Activated gamma-delta T cell treated with Interleukin-2 at 50 U/mL for 16 hours (primary cell): ENCODE measurements at regions not wholly inside any gene's neighbourhood (a gene's known extent, or its start where the extent isn't known, plus 50 kb on each side); places are given as distances from the start of the nearest gene placed in this dataset.

Experiments
- DNase-seq: peaks from one replicate; pipeline ENCODE4 v3.0.0-alpha.2; 2020

DNA sequence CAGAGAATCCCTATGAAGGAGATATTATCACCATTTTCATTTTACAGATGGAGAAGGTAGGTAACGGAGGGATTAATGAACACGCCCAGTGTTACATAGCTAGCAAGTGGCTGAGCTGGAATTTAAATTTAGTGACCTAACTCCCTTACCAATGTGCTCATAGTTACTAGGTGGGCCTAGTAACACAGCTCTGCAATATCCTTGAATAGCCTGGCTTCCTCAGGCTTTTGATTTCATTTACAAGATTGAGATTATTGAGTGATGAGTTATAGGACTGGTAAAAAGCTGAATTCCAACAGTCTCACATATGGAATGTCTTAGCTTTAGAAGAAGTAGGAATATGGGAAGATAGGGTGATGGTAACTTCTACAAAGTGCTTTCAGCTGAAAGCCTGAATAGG lies 336.3 kb upstream of the KIF2A start:
- no peak for DNase-seq

DNA sequence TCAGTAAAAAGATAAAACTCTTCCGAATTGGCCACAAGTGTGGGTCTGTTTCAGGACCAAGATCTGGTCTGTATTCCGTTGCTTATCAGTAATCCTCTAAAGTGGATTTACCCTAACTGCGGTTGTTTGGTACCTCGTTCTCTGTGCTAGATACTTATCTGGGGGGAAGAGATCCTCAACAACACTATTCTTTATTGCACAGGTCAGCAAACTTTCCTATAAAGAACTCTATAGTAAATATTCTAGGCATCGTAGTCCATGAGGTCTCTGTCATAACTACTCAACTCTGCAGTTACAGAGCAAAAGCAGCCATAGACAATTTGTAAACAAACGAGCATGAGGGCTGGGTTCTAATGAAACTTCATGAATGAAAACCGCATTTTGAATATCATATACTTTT lies 335.8 kb upstream of the KIF2A start:
- no peak for DNase-seq

DNA sequence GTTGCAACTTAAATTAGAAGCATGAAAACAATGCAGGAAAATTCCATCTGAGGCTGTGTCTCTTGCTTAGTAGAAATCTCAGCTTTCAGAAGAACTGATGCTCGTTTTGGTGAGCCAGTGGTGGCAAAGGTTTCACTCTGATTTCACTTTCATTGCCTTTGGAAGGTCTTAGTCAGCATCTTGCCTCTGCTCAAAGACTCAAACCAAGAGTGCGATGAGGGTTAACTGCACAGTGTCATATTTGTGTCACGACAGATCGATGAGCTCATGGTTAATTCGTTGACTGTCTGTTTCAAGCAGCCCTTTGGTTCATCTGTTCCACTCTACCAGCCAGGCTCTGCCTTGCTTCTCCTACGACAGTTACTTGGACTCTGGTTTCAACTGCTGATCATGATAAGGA lies 331.3 kb upstream of the KIF2A start:
- no peak for DNase-seq

DNA sequence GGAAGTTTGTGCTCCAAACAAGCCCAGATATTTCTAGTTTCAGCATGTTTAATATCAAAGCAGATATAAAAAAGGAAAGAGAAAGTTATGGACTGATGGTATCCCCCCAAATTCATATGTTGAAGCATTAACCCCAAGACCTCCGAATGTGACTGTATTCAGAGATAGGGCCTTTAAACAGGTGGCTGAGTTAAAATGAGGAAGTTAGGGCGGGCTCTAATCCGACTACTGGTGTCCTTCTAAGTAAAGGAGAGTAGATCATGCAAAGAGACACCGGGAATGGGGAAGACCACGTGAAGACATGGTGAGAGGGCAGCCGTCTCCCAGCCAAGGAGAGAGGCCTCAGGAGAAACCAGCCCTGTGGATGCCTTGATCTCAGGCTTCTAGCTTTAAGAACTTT lies 324.1 kb upstream of the KIF2A start:
- DNase-seq = no peak

DNA sequence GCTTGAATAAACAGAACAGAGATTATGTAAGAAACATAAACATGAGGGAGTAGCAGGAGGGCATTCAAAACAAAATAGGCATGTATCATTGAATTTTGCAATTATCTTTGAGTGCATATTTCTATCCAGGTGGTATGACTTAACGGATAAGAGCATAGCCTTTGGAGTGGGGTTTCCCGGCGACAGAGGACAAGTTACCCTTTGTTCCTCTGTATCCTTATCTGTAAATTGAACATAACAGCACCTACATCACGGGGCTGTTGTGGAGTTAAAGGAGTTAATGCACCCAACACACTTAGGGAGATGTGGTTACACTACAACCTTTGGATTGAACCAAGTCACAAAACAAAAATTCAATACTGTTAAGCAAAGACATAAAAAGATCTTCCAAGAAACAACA lies 314.6 kb upstream of the KIF2A start:
- no peak for DNase-seq

DNA sequence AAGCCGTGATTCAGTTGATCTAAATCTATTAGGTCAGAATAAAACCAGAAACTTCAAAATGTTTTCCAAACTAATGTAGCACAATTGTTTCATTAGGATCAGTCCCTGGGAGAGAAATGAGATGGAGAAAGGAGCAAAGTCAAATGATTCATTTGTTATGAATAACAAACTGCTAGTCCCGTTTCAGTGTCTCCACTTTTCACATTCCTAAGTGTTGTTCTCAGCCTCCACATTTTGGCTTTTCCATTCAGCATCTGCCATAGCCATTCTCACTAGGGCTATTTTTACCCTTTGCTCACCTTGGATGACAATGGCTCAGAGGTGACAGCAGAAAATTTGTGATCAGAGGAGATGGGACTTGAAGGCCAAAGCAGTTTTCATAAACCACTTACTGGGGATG lies 314.1 kb upstream of the KIF2A start:
- DNase-seq = no peak

DNA sequence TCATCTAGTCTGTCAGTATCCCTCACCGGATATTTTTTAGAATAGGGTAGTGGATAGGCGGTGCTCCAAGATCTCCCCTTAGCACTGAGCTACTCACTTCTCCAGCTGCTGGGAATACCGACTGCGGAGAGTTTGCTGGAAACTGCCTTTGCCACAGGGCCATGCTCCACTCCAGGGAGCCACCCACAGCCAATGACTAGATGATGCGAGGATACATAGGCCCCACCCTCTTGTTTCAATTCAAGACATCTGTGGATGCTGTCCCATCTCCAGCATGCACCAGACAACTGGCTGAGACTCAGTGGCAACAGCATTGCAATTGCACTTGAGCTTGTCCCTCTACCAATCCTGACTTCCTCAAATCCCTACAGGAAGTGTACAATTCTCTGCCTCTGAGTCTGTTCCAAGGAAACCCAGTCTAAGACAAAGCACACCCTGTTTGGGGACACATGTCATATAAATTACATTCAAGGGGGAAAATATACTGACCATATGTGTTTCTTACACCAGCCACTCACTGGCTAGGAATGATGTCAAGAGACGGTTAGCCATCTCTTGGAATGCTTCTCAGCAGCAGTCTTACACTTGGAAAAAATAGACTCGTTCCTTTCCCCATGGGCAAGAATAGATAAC lies 312.6 kb upstream of the KIF2A start:
- DNase-seq = no peak

DNA sequence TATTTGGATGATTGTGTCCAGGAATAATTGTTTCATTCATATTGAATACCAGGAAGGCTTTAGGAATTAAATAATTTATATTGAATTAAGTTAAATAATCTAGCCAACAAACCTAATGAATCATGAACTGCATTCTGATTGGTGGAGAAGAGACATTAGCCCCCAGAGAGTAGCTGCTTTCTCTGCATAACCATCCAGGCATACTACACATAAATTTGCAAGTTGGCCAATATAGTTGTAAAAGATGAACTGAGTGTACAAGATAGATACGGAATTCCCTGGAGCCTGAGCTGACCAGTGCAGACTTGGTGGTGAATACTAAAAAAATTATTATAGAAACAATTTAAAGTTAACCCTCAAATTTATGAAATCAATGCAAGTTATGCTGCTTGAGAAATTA lies 311.8 kb upstream of the KIF2A start:
- DNase-seq = no peak

DNA sequence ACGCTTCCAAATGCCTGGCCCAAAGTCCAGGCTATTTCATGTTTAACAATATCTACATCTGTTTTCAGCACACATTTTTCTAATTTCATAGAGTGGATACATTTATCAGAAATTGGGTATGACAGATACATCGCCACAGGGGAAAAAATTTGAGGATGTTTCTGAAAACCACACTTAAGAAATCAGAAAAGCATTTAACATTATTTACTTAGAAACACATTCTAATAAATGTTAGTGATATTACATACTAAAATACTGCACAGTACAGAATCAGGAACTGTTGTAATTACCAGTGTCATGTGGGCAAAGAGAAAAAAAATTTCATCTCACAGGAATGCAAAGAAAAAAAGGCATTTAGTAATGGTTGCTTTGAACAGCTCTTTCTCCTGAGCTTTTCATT lies 310.5 kb upstream of the KIF2A start:
- DNase-seq = no peak

DNA sequence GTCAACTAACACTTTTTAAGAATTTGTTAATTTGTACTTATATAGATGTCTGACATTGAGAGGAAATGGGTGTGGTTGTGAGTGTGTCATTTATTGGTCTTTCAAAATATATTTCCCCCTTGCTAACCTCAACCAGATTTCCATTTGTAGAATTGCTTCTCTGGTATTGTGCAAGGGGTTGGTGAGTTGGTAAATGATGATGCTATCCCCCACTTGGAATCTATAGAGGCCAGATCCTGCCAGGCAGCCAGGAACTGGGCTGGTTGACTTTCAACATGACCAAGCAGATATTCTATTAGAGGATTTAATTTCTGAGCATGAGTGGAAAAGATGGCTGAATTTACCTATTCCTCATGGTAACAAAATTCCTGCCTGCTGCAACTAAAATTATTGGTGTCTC lies 306.6 kb upstream of the KIF2A start:
- DNase-seq = no peak

DNA sequence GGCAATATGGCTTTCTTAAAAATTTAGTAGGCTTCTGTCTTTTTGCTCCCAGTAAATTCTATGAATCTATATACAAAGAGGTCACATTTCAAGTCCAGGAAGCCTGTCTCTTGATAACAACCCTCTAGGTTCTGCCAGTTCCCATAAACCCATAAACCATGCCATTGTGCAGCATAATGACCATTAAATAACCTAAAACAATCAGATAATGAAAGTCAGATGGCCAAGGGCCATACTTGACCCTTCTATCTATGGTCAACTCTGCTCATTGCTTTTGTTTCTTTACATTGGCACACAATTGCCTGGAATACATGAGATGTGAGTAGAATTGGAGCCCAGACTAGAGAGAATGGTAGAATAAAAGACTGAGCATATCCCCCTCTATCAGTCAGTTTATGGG lies 305.4 kb upstream of the KIF2A start:
- DNase-seq = no peak

DNA sequence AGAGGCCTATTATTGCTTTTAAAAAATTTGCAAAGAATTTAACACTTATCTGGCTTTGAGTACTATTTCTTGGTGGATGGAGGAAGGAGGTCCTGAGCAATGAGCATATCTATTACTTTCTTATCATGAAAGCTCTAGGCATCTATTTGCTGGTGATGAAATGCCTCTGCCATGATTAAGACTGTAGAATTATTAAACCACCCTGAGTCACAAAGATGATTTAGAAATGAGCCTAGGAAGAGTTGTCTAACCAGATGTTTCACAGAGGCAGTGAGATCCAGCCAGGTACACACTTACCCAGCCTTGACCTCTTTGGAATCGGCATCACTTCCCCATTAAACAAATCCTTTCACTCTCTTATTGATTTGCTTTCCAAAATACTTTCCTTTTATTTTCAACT lies 304.4 kb upstream of the KIF2A start:
- DNase-seq = no peak

DNA sequence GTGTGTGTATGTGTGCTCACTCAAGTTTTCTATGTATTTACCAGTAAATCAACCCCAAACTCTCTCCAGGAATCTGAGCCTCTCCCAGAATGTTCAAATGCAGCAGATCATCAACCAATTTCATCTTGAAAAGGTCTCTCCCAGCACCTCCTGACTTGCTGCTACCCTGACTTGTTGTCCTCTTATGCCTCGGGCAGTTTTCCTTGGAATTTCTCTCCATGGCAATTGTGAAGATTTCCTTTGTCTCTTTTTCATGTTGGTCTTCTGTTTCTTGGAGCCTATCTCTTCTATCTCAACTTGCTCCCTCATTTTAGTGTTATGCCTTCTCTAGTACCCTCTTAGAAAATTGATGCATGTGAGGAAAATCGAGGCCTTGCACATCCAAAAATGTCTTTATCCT lies 303.6 kb upstream of the KIF2A start:
- DNase-seq = no peak

DNA sequence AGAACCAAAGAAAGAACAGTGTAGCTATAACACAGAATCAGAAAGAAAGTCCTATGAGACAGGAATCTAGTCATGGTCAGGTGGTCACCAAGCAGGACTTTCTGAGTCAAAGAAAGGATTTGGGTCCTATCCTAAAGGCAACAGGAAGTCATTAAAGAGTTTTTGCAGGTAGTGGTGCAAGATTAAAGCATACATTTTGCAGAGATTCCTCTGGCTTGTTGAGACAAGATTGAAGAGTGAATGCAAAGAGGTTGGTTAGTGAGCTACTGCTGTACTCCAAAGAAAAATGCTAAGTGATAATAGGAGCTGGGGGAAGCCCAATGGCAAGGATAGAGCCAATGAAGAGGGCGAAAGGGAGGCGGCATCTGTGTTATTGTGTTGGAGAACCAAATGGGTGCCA lies 300.5 kb upstream of the KIF2A start:
- no peak for DNase-seq

DNA sequence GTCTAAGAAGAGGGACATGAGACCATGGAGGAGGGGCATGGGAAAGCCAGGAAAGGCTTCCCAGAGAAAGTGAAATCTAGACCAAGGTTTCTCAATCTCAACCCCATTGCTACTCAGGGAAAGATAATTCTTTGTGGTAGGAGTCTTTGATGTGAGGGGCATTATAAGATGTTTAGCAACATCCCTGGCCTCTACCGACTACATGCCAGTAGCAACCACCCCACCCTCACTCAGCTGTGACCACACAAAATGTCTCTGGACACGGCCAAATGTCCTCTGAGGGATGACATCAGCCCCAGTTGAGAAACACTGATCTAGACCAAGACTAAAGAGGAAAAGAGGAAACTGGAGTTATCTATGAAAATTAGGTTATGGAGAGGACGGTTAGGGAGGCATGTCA lies 298.5 kb upstream of the KIF2A start:
- DNase-seq = no peak

DNA sequence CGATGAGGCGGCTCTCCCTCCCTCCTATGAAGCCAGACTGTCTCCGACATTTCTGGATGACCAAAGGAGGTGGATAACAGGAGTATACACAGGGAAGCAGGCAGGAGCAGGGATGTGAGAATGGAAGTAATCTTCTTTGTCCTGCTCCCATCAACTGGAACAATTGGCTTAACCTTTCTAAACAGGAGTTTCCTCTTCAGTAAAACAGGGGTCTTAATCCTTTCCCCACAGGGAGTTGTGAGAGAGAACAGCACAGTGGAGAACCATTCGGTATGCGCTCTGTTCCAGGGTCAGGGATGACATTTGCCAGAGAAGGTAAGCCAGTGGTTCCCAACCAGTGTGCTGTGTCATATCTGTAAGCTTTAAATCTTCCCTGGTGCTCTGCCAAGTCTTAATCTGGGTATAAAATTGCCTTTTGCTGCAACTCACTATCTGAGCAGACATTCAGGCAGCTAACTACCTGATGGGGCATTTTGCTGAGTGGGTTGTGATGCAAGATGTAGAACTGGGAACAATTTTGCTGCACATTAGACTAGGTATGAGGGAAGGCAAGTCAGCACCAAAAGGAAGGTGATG lies 294.8 kb upstream of the KIF2A start:
- DNase-seq = no peak

DNA sequence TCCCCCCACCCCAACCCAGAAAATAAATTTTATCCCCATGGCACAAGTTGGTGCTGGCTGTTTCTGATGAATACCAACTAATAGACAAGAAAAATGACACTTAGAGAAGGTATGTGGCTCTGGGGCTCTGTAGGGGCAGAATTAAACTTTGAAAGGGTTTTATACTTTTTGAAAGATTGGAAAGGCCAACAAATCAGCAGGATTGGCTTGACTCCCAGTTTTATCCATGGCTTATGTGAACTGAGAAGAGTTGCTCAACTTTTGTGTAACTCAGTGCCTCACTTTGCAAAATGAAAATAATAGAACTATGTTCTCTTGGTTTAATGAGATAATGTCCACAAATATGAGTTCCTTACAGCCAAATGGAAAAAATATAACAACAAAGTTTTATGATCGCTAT lies 288.9 kb upstream of the KIF2A start:
- no peak for DNase-seq

DNA sequence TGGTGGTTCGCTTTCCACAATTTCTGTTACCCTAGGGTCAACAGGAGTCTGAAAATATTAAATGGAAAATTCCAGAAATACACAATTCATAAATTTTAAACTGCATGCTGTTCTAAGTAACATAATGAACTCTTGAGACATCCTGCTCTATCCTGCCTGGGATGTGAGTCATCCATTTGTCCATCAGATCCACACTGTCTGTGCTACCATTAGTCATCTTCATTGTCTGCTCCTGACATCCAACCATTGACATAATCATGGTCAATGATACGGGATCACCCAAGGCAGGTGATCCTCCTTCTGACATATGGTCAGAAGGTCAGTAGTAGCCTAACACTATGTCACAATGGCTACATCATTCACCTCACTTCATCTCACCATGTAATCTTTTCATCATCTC lies 276.7 kb upstream of the KIF2A start:
- no peak for DNase-seq

DNA sequence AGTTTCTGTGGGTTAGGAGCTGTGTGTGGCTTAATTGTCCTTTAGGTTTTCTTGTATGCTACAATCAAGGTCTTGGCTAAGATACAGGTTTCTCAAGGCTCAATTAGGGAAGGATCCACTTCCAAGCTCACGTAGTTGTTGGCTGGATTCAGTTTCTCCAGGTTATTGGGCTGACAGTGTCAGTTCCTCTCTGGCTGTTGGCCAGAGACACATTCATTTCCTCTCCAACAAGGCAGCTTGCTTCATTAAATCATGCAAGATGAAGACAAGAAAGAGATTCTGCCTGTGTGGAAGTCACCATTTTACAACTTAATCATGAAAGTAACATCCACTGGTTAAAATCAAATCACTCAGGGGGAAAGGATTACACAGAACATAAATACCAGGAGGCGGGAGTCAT lies 275.7 kb upstream of the KIF2A start:
- no peak for DNase-seq

DNA sequence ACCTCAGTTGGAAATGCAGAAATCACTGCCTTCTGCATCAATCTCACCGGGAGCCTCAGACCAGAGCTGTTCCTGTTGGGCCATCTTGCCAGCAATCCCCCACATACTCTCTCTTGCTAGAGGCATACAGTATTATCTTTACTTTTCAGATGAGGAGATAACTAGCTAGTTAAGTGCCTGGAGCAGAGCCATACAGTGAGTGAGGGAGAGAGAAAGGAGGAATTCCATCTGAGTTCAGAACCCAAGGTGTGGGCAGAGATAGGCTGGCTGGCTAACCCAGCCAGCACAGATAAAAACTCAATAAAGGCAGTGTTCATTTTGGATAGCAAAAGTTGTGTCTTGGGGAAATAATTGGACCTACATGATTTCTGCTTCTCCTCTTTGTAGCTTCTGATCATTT lies 268.0 kb upstream of the KIF2A start:
- no peak for DNase-seq

DNA sequence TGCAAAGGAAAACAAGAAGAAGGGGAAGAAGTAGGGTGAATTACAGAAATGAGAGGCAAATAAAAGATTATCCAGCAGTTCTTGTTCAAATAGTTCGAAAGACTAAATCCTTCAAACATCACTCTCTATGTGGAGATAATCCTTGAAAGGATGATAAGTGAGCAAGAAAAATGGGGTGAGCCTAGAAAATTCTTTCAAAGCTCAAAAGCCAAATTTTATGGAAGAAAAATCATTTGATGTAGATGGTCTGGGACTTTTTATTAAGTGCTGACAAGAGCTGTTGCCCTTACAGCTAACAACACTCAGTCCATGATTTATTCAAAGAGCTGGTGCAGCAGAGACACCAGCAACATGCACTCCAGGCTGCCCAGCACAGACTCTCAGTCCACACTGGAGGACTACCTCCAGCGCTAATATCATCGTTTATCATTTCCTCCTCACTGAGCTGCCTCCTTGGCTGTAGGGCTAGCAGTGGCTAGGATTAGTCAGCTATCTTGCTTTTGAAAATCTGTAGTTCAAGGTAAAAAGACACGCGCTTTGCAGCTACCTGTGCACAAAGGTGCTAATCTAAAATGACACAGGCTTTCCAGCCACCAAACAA lies 264.8 kb upstream of the KIF2A start:
- DNase-seq = no peak

DNA sequence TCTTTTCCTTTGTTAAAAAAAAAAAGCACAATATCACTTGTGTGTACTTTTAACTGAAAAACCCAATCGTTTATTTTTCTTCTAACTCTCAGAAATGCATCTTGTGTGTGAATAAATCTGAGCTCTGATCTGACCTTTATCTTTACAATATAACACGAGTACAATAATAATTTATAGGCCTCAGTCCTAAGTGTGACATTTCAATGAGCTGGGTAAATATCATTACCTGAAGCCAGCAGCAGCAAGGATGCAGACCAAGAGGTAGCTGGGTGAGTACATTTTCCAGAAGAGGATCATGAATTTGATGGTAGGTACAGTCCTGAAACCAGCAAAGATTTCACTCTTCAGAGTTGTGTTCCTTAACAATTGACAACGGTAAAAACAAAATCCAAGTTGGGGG lies 264.0 kb upstream of the KIF2A start:
- DNase-seq = no peak

DNA sequence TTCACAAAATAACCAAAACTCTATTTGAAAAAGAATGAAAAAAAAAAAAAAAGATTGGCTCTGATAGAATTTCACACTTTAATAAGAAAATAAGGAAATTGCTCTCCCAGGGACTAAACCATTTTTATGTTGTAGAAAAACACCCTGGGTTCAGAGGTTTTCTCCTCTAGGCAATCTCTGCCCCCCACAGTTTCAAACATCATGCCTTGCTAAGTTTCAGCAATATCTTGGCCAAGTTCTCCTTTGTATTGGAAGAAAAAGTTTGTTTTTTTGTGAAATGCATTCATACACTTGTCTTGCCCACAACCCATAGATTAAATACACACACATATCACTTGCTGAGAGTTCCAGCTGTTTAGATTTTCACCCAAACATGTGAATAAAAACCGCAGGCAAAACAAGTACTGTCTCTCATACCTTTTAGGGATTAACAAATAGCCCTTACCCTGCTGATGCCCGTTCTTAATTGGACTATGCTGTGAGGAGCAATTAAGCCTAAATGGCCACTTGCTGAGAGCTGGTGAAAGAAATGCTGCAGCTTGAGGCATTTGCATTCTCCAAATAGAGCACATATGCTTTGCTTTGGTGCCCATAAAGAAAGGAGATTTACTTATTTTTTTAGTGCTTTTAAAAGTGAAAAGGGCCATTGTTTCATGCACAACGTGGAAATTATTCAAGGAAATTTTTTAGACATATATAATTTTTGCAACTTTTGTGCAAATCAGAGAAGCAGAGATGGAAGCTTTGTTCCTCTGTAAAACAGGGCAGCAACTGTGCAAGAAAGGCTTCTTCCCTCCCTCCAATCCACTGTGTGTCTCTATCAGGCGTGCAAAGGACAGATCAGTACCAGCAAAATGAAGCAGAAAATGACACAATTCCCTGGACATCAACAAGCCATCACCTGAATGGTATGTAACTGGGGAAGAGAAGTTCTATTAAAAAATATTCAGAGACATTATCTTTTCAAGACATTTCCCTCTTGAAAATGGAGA lies 262.4 kb upstream of the KIF2A start:
- DNase-seq = no peak

DNA sequence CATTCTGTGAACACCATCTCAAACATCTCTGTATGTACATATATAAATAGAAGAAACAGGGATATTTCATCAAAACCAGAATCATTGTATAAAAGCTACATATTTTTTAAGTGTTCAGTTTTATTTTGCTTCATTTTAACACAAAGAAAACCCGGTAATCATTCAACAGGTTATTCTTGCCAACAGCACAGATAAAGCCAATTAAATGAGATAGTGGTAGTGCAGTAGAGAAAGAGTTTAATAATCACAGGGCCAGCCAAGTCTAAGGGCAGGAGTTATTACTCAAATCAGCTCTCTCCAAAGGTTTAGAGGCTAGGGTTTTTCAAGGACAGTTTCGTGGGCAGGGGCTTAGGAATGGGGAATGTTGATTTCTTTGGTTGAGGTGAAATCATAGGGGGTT lies 261.0 kb upstream of the KIF2A start:
- DNase-seq = no peak
